GM19351 (cell line): ENCODE measurements at regions not wholly inside any gene's neighbourhood (a gene's known extent, or its start where the extent isn't known, plus 50 kb on each side); places are given as distances from the start of the nearest gene placed in this dataset.

ENCODE experiments used
- ATAC-seq: cut with Tn5 transposase; IDR thresholded peaks from one replicate; pipeline ENCODE4 v1.9.1; 2021; ENCODE audit warnings: mild to moderate bottlenecking, moderate library complexity; ENCODE audit not compliant: unreplicated experiment

DNA sequence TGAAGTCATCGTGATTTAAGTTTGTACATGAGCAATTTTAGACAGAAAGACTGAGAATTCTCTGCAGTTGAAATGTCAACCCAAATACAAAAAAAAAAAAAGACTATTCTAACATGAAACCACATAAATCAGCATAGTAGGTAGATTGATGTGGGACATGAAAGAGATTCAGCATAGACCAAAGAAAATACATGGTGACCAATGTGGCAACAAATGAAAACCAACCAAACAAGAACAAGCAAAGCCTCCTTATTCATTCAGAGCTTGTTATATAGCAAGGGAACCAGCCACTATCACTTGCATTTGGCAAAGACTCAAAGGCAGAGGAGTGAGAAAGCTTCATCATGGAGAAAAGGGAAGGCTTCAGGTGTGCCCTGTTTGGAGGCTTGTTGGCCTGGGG, 144.4 kb upstream of the TMPO start:
- ATAC-seq = no peak

GRCh38 chr12:98371419-98371818, 144.0 kb upstream of the TMPO start:
- no peak for ATAC-seq

- peak; percentile 14 for ATAC-seq
Measured at GRCh38 chr12:98372340-98373024, 142.9 kb upstream of the TMPO start.

DNA sequence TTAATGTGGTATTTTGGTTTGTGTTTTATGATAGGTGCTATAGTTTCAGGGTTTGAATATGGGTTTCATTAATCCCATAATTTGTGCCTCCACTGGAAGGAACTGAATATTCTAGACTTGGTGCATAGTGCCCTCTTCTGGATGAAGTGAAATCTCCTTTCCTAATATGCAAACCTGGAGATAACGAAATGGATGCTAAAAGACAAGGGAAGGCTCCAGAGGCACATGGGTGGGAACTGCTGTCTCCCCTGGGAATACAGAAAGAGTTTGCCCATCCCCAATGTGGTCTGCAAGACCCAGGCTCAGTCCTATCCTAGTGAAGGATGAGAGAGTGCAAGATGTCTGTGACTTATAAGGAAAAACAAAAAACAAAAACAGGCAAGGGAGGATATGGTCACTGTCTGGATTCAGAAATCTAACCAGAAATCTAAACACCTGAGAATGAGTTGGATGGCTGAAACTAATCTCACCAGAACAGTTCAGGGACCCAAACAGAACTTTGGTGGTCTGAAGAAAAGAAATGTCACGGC, 142.3 kb upstream of the TMPO start:
- ATAC-seq = peak; percentile 68

- peak; percentile 55 for ATAC-seq
Measured at GRCh38 chr12:98374007-98374406, 141.4 kb upstream of the TMPO start.

DNA sequence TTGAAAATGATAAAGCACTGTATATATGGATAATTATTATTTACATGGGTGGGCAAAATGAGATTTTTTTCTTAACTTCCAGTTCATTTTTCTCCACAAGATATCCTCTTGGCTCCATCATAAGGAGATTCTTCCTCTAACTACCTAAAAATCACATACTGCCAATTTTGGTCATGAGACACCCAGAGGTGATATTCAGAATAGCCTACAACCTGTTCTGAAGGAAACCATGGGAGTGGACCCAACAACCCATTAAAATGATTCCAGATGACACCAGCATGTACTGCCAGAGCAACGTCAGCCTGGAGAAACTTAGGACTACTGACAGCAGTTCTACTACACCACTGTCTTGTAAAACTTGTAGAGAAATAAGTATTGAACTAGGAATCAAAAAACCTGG, 136.3 kb upstream of the TMPO start:
- ATAC-seq = no peak

DNA sequence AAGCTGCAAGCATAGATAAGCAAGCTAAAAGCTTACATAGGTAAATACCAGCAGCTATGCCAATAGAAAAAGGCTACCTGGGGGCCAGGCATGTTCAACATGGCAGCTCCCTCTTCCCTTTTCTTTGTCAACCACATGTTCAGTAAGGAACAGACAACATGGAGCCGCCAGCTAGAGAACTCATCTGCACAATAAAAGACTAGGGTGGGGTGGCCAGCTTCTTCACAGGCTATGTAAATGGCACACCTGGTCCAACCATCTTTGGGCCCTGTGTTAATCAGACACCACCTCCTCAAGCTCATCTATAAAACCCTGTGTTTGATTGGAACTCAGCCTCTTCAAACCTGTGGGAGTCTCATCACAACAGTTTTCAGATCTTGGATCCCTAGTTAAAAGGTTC, 129.7 kb upstream of the TMPO start:
- no peak for ATAC-seq

- no peak for ATAC-seq
Measured at GRCh38 chr12:98387444-98387843, 127.9 kb upstream of the TMPO start.

- ATAC-seq = no peak
Measured at GRCh38 chr12:98388126-98388525, 127.3 kb upstream of the TMPO start.

- ATAC-seq = no peak
Measured at GRCh38 chr12:98389593-98389992, 125.8 kb upstream of the TMPO start.

DNA sequence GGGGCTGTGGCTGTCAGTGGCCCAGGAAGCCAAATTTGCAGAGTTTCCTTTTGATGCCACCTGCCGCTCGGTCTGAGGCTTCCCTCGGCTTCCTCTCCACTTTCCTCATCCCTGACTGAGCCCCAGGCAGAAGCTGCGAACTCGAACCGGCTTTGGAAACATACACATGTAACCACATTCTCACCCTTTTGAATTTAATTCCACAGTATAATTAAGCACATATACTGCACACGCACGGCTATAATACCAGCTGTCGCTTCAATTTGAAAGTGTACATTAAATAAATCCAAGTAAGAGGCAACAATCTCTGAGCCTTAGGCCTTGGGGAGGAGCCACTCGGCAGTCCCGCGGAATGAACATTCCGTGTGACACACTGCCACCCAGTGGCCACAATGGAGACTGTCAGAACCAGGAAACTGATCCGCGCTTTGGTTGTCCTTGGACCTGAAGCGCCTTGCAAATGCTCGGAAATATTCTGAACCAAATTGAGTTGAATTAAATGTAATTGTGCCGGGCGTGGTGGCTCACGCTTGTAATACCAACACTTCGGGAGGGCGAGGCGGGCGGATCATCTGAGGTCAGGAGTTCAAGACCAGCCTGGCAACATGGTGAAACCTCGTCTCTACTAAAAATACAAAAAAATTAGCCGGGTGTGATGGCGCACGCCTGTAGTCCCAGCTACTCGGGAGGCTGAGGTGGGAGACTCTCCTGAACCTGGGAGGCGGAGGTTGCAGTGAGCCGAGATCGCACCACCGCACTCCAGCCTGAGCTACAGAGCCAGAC, 117.9 kb upstream of the TMPO start:
- ATAC-seq = peak; percentile 87

GRCh38 chr12:98399532-98399931, 115.9 kb upstream of the TMPO start:
- ATAC-seq = peak; percentile 60

GRCh38 chr12:98401427-98401826, 114.0 kb upstream of the TMPO start:
- ATAC-seq = no peak

DNA sequence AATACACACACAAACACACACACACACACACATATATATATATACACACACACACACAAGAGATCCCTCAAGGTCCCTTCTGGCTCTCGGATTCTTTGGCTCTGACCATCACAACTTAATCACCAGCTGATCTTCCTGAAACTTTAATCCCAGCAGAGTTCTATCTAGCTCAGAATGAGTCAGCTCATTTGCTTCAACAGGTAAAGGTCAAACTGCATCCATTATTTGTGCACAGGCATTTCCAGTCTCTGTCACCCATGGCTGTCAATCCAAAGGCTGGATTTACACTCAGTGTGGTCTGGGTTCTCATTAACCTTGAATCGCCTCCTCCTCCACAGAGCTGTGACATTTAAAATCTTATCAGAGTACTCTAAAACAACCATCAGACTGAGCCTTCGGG, 113.3 kb upstream of the TMPO start:
- ATAC-seq = no peak

DNA sequence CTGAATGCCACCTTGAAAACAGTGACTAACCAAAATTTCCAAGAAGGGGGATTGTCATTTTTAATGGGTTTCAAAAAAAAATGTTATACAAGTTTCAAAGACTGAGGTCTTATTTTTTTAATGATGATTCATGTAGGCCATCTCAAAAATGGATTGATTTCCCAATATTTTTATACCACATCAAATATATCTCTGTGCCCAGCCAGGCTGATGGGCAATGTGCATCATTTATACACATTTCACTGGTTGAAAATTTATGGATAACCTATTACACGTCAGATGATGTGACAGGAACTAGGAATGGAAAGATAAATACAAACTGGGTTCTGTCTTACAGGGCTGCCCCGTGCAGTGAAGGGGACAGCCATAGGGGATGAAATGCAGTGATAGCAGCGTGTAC, 112.7 kb upstream of the TMPO start:
- ATAC-seq = no peak

GRCh38 chr12:98403385-98403784, 112.0 kb upstream of the TMPO start:
- ATAC-seq = no peak

DNA sequence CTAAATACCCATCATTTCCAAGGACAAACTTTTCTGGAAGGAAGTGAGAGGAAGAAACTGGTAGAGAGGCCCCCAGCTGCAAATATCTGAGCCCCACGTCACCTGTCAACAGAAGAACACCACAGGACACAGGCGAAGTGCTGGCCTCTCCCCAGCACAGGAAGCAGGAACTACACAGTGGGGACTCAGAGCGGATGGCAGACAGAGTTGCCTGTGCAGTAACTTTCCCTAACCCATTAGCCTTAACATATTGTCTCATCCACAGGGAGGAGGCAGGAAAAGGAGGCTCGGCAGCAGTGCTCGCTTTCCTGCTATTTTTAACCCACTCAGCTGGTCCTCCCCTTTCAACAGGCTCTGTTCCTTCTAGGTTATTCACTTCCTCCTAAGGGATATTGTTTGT, 111.5 kb upstream of the TMPO start:
- peak; percentile 32 for ATAC-seq

DNA sequence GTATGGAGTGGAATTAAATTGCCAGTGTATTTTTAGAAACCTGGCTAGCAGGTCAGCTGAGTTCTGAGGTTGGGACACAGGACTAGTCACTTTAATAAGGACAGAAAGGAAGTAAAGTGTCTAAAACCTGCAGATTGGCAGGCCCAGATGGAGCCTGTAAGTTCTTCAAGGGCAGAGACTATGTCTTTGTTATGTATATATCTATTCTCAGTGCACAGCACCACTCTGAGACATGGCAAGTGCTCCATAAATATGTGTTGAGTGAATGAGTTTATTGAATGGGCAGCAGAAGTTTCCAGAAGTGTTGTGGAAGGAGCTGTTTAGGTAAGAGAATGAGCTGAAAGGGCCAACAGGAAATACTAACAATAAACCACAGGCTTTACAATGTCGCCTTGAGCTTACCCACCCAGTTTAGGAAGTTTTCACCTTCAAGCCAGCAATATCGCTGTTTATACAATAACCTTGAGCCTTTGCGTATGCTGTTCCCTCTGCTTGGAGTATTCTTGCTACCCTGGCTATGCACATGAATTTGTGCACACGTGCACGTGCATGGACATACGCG, 109.5 kb upstream of the TMPO start:
- no peak for ATAC-seq

- no peak for ATAC-seq
Measured at GRCh38 chr12:98406378-98406777, 109.0 kb upstream of the TMPO start.

DNA sequence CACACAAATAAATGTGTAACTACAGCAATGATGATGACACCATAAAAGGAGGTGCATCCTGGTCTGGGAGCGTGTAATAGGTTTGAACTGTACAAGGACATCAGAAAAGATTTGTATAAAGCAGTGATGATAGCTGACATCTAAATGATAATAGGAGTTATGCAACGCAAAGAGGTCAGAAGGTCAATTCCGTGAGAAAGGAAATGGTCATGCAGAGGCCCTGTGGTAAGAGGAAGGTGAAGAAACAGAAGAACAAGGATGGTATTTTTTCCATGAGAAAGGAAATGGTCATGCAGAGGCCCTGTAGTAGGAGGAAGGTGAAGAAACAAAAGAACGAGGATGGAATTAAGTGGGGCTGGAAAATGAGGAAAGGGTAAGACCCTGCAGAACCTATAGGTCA, 106.7 kb upstream of the TMPO start:
- ATAC-seq = no peak

GRCh38 chr12:98409548-98409947, 105.8 kb upstream of the TMPO start:
- ATAC-seq = no peak

- ATAC-seq = no peak
Measured at GRCh38 chr12:98410356-98410755, 105.0 kb upstream of the TMPO start.
